SU-DHL-6 (cell line): ENCODE measurements at regions not wholly inside any gene's neighbourhood (a gene's known extent, or its start where the extent isn't known, plus 50 kb on each side); places are given as distances from the start of the nearest gene placed in this dataset.
"Not testable (repeated sequence)": the region's sequence is repeated elsewhere in the genome, so short reads cannot be mapped to it uniquely, and the experiment has no call there.

Experiments used
- CTCF ChIP-seq: fragments of 200-600 bp; sonication (generic); IDR thresholded peaks from one replicate; pipeline ENCODE4 v1.5.1; 2017; ENCODE audit warnings: antibody characterized with exemption, mild to moderate bottlenecking, low read length, moderate library complexity; ENCODE audit not compliant: insufficient read depth, poor library complexity, severe bottlenecking
- EZH2phosphoT487 ChIP-seq: fragments of 200-600 bp; sonication (generic), shearing (Covaris generic); conservative IDR thresholded peaks from 2 replicates; pipeline ENCODE4 v1.6.1; 2018; ENCODE audit warnings: mild to moderate bottlenecking, antibody characterized with exemption, low read length, moderate library complexity, mixed read lengths

- not testable (repeated sequence) for TF ChIP-seq CTCF, EZH2phosphoT487
These were observed 78.8 kb upstream of the PIM1 start for GRCh38 chr6:37091104-37091503.
